ENCODE measurements at regions not wholly inside any gene's neighbourhood (a gene's known extent, or its start where the extent isn't known, plus 50 kb on each side); places are given as distances from the start of the nearest gene placed in this dataset.

- TF ChIP-seq POLR2AphosphoS5 (IDR thresholded peaks at IDR 0.05) (no peak), EP300 (IDR thresholded peaks at IDR 0.05) (no peak), CTCF (IDR thresholded peaks at IDR 0.05) (no peak), POLR2A (IDR thresholded peaks at IDR 0.05) (no peak)
Observed at GRCh38 chr12:115313929-115314328, 630.0 kb upstream of the TBX3 start.

Measured in upper lobe of left lung (tissue), 4 donors.